HG03097 (cell line): ENCODE measurements at regions not wholly inside any gene's neighbourhood (a gene's known extent, or its start where the extent isn't known, plus 50 kb on each side); places are given as distances from the start of the nearest gene placed in this dataset.

ENCODE experiments used
- ATAC-seq: cut with Tn5 transposase; IDR thresholded peaks from one replicate; pipeline ENCODE4 v1.9.1; 2021; ENCODE audit not compliant: unreplicated experiment, low FRiP score

- ATAC-seq: no peak
These were observed 274.9 kb downstream of the HAO1 start for GRCh38 chr20:7665376-7665775.

DNA sequence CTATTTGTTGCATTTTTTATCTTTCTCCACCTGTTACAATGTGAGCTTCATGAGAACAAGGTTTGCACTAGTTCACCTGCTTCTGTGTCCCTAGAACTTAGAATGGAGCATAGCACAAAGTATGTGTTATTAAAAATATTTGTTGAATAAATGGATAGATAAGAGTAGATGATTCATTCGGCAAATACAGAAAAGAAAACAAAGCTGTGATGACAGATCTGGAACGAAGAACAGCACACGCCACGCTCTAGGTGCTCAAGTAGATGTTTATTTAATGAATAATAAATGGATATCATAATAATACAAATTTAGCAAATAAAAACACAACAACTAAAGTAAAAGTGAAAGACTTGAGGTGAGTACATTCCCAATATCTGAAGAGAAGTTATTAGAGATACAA is 273.1 kb downstream of the HAO1 start:
- no peak for ATAC-seq

DNA sequence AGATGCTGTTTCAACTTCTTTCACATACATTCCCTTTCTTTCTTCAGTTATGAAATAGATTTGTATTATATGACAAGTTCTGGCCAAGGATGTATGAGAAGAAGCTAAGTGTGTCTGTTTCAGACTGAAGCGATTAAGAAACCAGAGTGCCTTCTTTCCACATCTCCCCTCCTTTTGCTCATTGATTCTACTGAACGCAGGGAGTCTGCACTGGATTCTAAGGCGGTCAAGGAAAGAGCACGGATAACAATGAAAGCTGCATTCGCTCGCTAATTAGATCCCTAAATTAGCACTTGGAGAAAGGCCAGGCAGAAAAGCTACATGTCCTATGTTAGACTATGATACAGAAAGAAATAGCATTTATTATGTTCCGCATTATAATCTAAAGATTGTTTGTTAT is 267.7 kb downstream of the HAO1 start:
- no peak for ATAC-seq

GRCh38 chr20:7673841-7674240 is 266.4 kb downstream of the HAO1 start:
- no peak for ATAC-seq

- ATAC-seq: no peak
These were observed 257.3 kb downstream of the HAO1 start for GRCh38 chr20:7682916-7683315.

GRCh38 chr20:7687065-7687464 is 253.2 kb downstream of the HAO1 start:
- no peak for ATAC-seq

DNA sequence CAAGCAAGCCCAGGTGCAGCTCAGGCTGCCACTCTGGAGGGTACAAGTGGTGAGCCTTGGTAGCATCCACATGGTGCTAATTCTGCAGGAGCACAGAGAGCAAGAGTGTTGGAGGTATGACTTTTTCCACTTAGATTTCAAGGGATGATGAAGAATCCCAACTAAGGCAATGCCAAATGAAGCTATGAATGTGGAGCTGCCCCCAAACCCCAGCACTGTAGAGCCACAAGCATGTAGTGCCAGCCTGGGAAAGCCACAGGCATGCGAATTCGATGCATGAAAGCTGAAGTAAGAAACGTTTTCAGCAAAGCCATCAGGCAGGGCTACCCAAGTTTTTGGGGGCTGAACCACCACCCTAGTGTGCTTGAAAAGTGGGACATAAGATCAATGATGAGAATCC is 251.1 kb downstream of the HAO1 start:
- no peak for ATAC-seq

GRCh38 chr20:7691647-7692269 is 248.5 kb downstream of the HAO1 start:
- ATAC-seq: no peak

GRCh38 chr20:7692478-7692877 is 247.8 kb downstream of the HAO1 start:
- no peak for ATAC-seq

- no peak for ATAC-seq
These were observed 246.5 kb downstream of the HAO1 start for GRCh38 chr20:7693761-7694160.

- ATAC-seq: no peak
These were observed 245.2 kb downstream of the HAO1 start for GRCh38 chr20:7695051-7695495.

DNA sequence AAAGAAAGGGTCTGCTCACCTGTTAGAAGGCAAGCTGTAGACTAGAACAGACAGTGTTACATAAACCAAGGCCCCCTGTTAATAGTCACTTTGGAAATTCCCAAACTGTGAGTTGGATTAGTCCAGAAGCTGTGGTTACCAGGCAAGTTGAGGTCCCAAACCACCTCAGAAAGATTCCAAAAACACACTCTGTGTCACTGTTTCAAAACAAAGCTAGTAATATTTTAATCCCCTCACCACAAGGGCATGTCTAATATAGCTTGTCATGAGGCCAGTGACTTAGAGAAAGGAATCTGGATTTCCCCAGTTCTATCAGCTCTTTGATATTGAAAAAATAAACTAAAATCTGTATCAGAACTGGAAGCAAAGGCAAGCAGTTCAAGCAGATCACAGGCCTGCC is 244.6 kb downstream of the HAO1 start:
- no peak for ATAC-seq

DNA sequence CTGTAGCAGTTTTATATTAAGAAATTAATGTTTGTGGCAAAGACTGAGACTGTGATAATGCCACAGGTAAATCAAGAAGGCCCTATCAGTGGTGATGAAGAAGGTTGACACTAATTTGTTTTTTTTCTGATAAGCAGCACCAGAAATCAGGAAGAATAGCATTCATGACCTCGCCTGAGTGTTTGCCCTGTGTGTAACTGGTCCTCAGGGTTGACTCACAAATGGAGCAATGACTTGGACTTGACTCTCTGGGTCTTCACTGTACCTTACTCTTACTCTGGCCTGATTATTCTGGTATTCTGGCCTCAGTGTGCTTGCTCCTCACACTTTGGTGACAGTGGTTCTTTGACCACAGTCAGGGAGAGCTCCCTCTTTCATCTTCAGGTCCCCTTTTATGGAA is 243.9 kb downstream of the HAO1 start:
- no peak for ATAC-seq

GRCh38 chr20:7702141-7702540 is 238.1 kb downstream of the HAO1 start:
- no peak for ATAC-seq

- ATAC-seq: no peak
These were observed 236.7 kb downstream of the HAO1 start for GRCh38 chr20:7703551-7703961.

DNA sequence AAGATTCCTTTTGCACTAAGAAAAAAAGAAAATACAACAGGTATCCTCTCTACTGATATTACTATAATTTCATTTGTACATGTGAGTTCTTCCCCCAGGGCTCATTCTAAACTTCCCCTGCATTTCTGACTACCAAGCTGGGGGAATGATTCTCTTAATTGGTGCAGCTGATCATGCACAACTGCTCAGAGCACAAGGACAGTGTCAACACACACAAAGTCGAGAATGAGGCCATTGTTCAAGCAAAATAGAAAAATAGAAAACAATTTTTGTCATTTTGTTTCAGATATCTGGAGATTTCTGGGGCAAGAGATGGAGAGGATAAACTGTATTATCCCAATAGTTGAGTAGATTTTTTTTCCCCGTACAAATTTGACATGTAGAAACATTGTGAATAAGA is 236.3 kb downstream of the HAO1 start:
- no peak for ATAC-seq

- ATAC-seq: no peak
These were observed 232.1 kb downstream of the HAO1 start for GRCh38 chr20:7708112-7708511.

GRCh38 chr20:7708782-7709181 is 231.5 kb downstream of the HAO1 start:
- no peak for ATAC-seq

- no peak for ATAC-seq
These were observed 229.8 kb downstream of the HAO1 start for GRCh38 chr20:7710440-7710839.

GRCh38 chr20:7712661-7713060 is 227.6 kb downstream of the HAO1 start:
- no peak for ATAC-seq

- ATAC-seq: no peak
These were observed 225.7 kb downstream of the HAO1 start for GRCh38 chr20:7714549-7714948.

DNA sequence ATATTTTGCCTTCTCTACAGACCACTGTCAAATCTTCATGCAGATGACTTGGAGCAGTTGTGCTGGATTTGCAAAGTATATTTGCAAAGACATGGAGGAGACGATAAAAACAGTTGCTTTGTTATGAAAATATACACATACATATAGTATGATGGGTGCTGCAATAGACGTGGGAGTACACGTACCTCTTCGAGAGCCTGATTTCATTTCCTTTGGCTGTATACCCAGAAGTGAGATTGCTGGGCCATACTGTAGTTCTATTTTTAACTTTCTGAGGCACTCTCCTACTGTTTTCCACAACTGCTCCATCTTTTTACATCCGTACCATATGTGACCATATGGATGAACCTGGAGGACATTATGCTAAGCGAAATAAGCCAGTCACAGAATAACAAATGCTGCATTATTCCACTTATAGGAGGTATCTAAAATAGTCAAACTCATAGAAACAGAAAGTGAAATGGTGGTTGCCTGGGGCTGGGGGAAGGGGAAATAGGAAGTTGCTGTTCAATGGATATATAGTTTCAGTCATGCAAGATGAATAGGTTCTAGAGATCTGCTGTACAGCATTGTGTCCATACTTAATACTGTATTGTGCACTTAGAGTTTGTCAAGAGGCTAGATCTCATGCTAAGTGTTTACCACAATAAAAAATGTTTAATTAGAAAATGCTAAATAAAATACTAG is 223.8 kb downstream of the HAO1 start:
- no peak for ATAC-seq
